DMS53 treated with DMSO at 0.1 percent for 48 hours (cell line): ENCODE measurements at regions not wholly inside any gene's neighbourhood (a gene's known extent, or its start where the extent isn't known, plus 50 kb on each side); places are given as distances from the start of the nearest gene placed in this dataset.

ENCODE experiments used
- DNase-seq: peaks from one replicate; lab custom pipeline; 2025; ENCODE audit not compliant: unreplicated experiment; lab: John Stamatoyannopoulos, UW

DNA sequence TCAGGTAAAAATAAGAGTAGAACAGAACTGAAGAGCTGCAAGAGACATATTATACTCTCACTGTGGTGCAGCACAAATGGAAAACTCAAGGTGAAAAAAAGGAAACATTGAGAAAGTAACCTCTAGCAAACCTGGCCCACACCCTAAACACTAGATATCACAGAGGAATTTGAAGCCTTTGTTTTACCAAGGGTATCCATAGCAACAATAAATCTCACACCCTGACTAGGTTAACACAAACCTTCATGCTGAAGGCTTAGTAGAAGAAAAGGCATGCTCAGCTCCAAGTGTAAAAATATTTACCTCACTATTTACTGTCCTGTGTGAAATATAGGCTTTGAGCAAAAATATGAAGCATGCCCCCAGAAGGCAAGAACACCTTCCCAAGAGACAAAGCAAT, 61.9 kb upstream of the TAB3 start:
- DNase-seq = no peak

GRCh38 chrX:30950391-30950790, 61.3 kb upstream of the TAB3 start:
- no peak for DNase-seq

DNA sequence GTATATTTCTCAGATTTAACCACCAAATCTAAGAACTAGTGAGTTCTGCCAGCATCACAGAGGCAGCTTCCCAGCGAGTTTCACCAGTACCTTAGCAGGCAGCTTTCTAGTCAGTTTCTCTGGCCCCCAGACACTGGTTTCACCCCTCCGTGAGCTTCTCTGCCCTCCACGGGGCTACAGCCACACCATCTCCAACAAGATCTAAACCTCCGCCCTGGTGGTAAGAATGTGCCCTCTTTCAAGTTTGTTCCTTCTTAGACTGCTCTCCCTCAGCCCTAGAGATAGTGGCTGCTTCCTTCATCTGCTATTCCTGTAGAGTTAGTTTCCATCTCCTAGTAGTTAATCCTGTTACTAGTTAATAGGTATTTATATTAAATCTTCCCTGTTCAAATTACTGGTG, 60.5 kb upstream of the TAB3 start:
- no peak for DNase-seq

GRCh38 chrX:30948626-30949025, 59.6 kb upstream of the TAB3 start:
- no peak for DNase-seq

GRCh38 chrX:30948051-30948450, 59.0 kb upstream of the TAB3 start:
- no peak for DNase-seq

DNA sequence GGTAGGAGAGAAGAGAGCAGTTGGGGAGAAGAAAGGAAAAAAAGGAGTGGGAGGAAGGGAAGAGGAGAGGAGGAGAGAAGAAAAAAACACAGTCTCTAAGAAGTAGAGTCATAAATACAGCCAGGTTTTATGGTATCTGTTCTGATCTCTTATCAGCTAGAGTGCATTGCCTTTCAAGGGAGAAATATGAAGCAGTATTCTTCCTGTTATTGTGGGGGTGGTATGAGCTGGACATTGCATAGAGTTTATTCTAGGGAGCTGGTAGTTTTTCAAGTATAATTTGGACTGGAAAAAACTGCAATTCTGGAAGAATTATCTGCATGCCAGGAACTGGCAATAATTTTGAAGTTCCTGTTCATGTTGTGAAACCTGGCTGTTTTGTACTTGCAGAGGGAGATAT, 54.9 kb upstream of the TAB3 start:
- no peak for DNase-seq

- peak; percentile 8 for DNase-seq
These were observed 52.8 kb upstream of the TAB3 start for GRCh38 chrX:30941898-30942297.

DNA sequence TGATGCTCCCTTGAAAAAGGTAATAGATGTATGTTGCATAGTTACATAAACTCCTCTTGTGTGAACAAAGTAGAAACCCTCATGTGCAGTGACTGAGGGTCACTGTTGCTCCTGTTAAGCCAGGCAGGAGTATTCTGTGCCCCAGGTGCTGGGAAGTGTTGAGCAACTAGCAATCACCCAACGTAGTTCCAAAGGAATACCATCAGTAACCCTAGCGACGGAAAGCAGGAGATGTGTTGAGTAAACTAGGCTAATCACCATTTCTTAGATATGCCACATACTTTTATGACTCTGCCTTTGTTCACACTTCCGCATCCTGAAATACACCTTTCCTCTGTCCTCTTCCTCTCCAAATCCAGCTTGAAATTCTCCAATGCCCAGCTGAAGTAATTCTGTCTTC, 50.9 kb upstream of the TAB3 start:
- no peak for DNase-seq
